CD4-positive, alpha-beta T cell treated with Interleukin-17A for 4 hours (primary cell): ENCODE measurements at regions not wholly inside any gene's neighbourhood (a gene's known extent, or its start where the extent isn't known, plus 50 kb on each side); places are given as distances from the start of the nearest gene placed in this dataset.

ENCODE experiments used
- DNase-seq: peaks from one replicate; pipeline ENCODE4 v3.0.0-alpha.2; 2020; ENCODE audit warnings: mixed read lengths

GRCh38 chr21:36555199-36555800, 75.4 kb upstream of the CLDN14 start:
- no peak for DNase-seq

- no peak for DNase-seq
These were observed 77.4 kb upstream of the CLDN14 start for GRCh38 chr21:36557316-36557715.

GRCh38 chr21:36560933-36561575, 81.1 kb upstream of the CLDN14 start:
- no peak for DNase-seq

GRCh38 chr21:36563341-36563926, 83.5 kb upstream of the CLDN14 start:
- DNase-seq = no peak

- DNase-seq = no peak
These were observed 84.7 kb upstream of the CLDN14 start for GRCh38 chr21:36564647-36565046.

- no peak for DNase-seq
These were observed 85.6 kb upstream of the CLDN14 start for GRCh38 chr21:36565540-36565939.

- DNase-seq = no peak
These were observed 86.7 kb upstream of the CLDN14 start for GRCh38 chr21:36566644-36567043.

- DNase-seq = no peak
These were observed 87.4 kb upstream of the CLDN14 start for GRCh38 chr21:36567216-36567885.

GRCh38 chr21:36569511-36569910, 89.6 kb upstream of the CLDN14 start:
- no peak for DNase-seq

- no peak for DNase-seq
These were observed 91.6 kb upstream of the CLDN14 start for GRCh38 chr21:36571556-36571955.

GRCh38 chr21:36572039-36572438, 92.1 kb upstream of the CLDN14 start:
- no peak for DNase-seq

- no peak for DNase-seq
These were observed 95.4 kb upstream of the CLDN14 start for GRCh38 chr21:36575306-36575705.

- no peak for DNase-seq
These were observed 96.5 kb upstream of the CLDN14 start for GRCh38 chr21:36576441-36576840.

GRCh38 chr21:36579898-36580297, 100.0 kb upstream of the CLDN14 start:
- no peak for DNase-seq

- no peak for DNase-seq
These were observed 102.3 kb upstream of the CLDN14 start for GRCh38 chr21:36582271-36582670.

GRCh38 chr21:36583591-36583990, 103.7 kb upstream of the CLDN14 start:
- DNase-seq = no peak

- DNase-seq = peak; percentile 59
These were observed 105.3 kb upstream of the CLDN14 start for GRCh38 chr21:36584980-36585940.

- DNase-seq = no peak
These were observed 107.5 kb upstream of the CLDN14 start for GRCh38 chr21:36587388-36587787.

GRCh38 chr21:36589352-36589971, 109.5 kb upstream of the SIM2 start:
- peak; percentile 15 for DNase-seq

GRCh38 chr21:36591326-36591970, 107.5 kb upstream of the SIM2 start:
- no peak for DNase-seq

GRCh38 chr21:36596174-36596573, 102.7 kb upstream of the SIM2 start:
- no peak for DNase-seq

GRCh38 chr21:36601362-36601761, 97.6 kb upstream of the SIM2 start:
- DNase-seq = no peak
